Trophoblast cell (in vitro differentiated cells and primary cell): ENCODE measurements at regions not wholly inside any gene's neighbourhood (a gene's known extent, or its start where the extent isn't known, plus 50 kb on each side); places are given as distances from the start of the nearest gene placed in this dataset.

Experiments used
- DNase-seq, 2 donors: peaks; one replicate each; pipeline ENCODE4 v3.0.0-alpha.2; 2016
- H2AFZ ChIP-seq: 2 replicates; pipeline ENCODE4 v1.6.1; 2013; ENCODE audit warnings: low read length, moderate library complexity, mild to moderate bottlenecking; ENCODE audit not compliant: insufficient read depth, poor library complexity
- H2AK5ac ChIP-seq: 2 replicates; pipeline ENCODE4 v1.6.1; 2013; ENCODE audit warnings: mild to moderate bottlenecking, low read length
- H2BK120ac ChIP-seq: 2 replicates; pipeline ENCODE4 v1.6.1; 2013; ENCODE audit warnings: low read length, mild to moderate bottlenecking, moderate library complexity; ENCODE audit not compliant: insufficient read depth, poor library complexity
- H2BK12ac ChIP-seq: 2 replicates; pipeline ENCODE4 v1.6.1; 2013; ENCODE audit warnings: mild to moderate bottlenecking, low read length, moderate library complexity
- H2BK5ac ChIP-seq: 2 replicates; pipeline ENCODE4 v1.6.1; 2013; ENCODE audit warnings: low read length, low read depth, moderate library complexity, mild to moderate bottlenecking; ENCODE audit not compliant: poor library complexity
- H3K14ac ChIP-seq: 2 replicates; pipeline ENCODE4 v1.6.1; 2013; ENCODE audit warnings: mild to moderate bottlenecking, low read length
- H3K18ac ChIP-seq: 2 replicates; pipeline ENCODE4 v1.6.1; 2013; ENCODE audit warnings: mild to moderate bottlenecking, low read length
- H3K23ac ChIP-seq: 2 replicates; pipeline ENCODE4 v1.6.1; 2013; ENCODE audit warnings: low read length
- H3K27ac ChIP-seq: 2 replicates; pipeline ENCODE4 v1.5.1; 2013; ENCODE audit warnings: low read depth, mild to moderate bottlenecking, inconsistent platforms, low read length, moderate library complexity
- H3K27me3 ChIP-seq: 2 replicates; pipeline ENCODE4 v1.6.1; 2013; ENCODE audit warnings: inconsistent platforms, mild to moderate bottlenecking, low read length, moderate library complexity; ENCODE audit not compliant: insufficient read depth
- H3K36me3 ChIP-seq, 2 experiments: 1 replicate in 1 of 2; 2 replicates in 1 of 2; pipeline ENCODE4 v1.6.1; 2013; ENCODE audit warnings: low read length in 2 of 2, mild to moderate bottlenecking in 2 of 2, moderate library complexity in 1 of 2; ENCODE audit not compliant: insufficient read depth in 2 of 2, control insufficient read depth in 1 of 2
- H3K4ac ChIP-seq: 2 replicates; pipeline ENCODE4 v1.6.1; 2013; ENCODE audit warnings: low read depth, mild to moderate bottlenecking, low read length, moderate library complexity
- H3K4me1 ChIP-seq, 2 experiments: 1 replicate in 1 of 2; 2 replicates in 1 of 2; pipeline ENCODE4 v1.6.1; 2013; ENCODE audit warnings: low read length in 2 of 2, mild to moderate bottlenecking in 2 of 2, moderate library complexity in 1 of 2; ENCODE audit not compliant: insufficient read depth in 2 of 2, control insufficient read depth in 1 of 2
- H3K4me2 ChIP-seq: 2 replicates; pipeline ENCODE4 v1.6.1; 2013; ENCODE audit warnings: inconsistent platforms, mild to moderate bottlenecking, low read length, moderate library complexity
- H3K4me3 ChIP-seq: 2 replicates; pipeline ENCODE4 v1.5.1; 2013; ENCODE audit warnings: mild to moderate bottlenecking, low read depth, low read length, inconsistent platforms
- H3K79me1 ChIP-seq: one replicate; pipeline ENCODE4 v1.6.1; 2013; ENCODE audit warnings: low read length
- H3K79me2 ChIP-seq: 2 replicates; pipeline ENCODE4 v1.6.1; 2013; ENCODE audit warnings: low read length, mild to moderate bottlenecking; ENCODE audit not compliant: control insufficient read depth, insufficient read depth, poor library complexity
- H3K9ac ChIP-seq: 2 replicates; pipeline ENCODE4 v1.6.1; 2013; ENCODE audit warnings: mild to moderate bottlenecking, low read length
- H3K9me3 ChIP-seq: 2 replicates; pipeline ENCODE4 v1.6.1; 2013; ENCODE audit warnings: low read depth, mild to moderate bottlenecking, control low read depth, inconsistent platforms, low read length; ENCODE audit not compliant: insufficient read depth
- H4K12ac ChIP-seq: 2 replicates; pipeline ENCODE4 v1.6.1; 2013; ENCODE audit warnings: low read depth, mild to moderate bottlenecking, low read length, moderate library complexity
- H4K8ac ChIP-seq: 2 replicates; pipeline ENCODE4 v1.6.1; 2013; ENCODE audit warnings: low read depth, mild to moderate bottlenecking, low read length, moderate library complexity
- H4K91ac ChIP-seq: one replicate; pipeline ENCODE4 v1.6.1; 2013; ENCODE audit warnings: low read depth, mild to moderate bottlenecking, low read length, moderate library complexity
- WGBS: extraction: QIAGEN DNeasy Blood & Tissue Kit; methylation state at CpG from one replicate; pipeline ENCODE4 v1.1.7; 2013; ENCODE audit warnings: missing lambda C conversion rate; ENCODE audit not compliant: insufficient read length, insufficient coverage; ENCODE audit errors: extremely low coverage; 5-methylcytosine and 5-hydroxymethylcytosine counted together

- Histone ChIP-seq H3K79me1 (no peaks in the 10 kb centered on the region), H3K18ac (no peak overlapping the region), H3K14ac (no peak overlapping the region), H3K4me2 (no peak overlapping the region), H4K91ac (no peak overlapping the region), H3K27ac (no peak overlapping the region), H2AK5ac (no peak overlapping the region), H3K4ac (no peak overlapping the region), H3K4me3 (no peak overlapping the region), H3K4me1 (no peaks in the 10 kb centered on the region), H4K8ac (no peak overlapping the region), H4K12ac (no peak overlapping the region), H3K9me3 (peaks cover 5% of the 10 kb centered on the region), H3K23ac (no peak overlapping the region), H2AFZ (no peak overlapping the region), H2BK12ac (no peak overlapping the region), H3K36me3 (no peaks in the 10 kb centered on the region), H3K79me2 (no peaks in the 10 kb centered on the region), H3K27me3 (no peaks in the 10 kb centered on the region), H2BK120ac (no peak overlapping the region), H2BK5ac (no peak overlapping the region), H3K9ac (no peak overlapping the region)
- DNase-seq, result no peak
- no CpG with 5 or more reads among the region's 18 CpGs for WGBS
Measured at GRCh38 chr5:3510642-3511417, 84.8 kb upstream of the IRX1 start.

GRCh38 chr5:3509290-3509689 lies 86.3 kb upstream of the IRX1 start:
- H4K91ac ChIP-seq, result no peak overlapping the region
- H3K4ac ChIP-seq, result no peak overlapping the region
- H3K79me1 ChIP-seq, result no peaks in the 10 kb centered on the region
- H3K14ac ChIP-seq, result no peak overlapping the region
- H3K79me2 ChIP-seq, result no peaks in the 10 kb centered on the region
- H3K18ac ChIP-seq, result no peak overlapping the region
- no peaks in the 10 kb centered on the region for H3K36me3 ChIP-seq
- H3K9ac ChIP-seq, result no peak overlapping the region
- no peak overlapping the region for H3K27ac ChIP-seq
- peaks cover 5% of the 10 kb centered on the region for H3K9me3 ChIP-seq
- no peak for DNase-seq
- H2BK12ac ChIP-seq, result no peak overlapping the region
- H2AK5ac ChIP-seq, result no peak overlapping the region
- no CpG with 5 or more reads among the region's 3 CpGs for WGBS
- H3K27me3 ChIP-seq, result no peaks in the 10 kb centered on the region
- H4K12ac ChIP-seq, result no peak overlapping the region
- H3K4me1 ChIP-seq, result no peaks in the 10 kb centered on the region
- no peak overlapping the region for H3K4me2 ChIP-seq
- no peak overlapping the region for H3K4me3 ChIP-seq
- H2AFZ ChIP-seq, result no peak overlapping the region
- H4K8ac ChIP-seq, result no peak overlapping the region
- no peak overlapping the region for H3K23ac ChIP-seq
- no peak overlapping the region for H2BK5ac ChIP-seq
- no peak overlapping the region for H2BK120ac ChIP-seq

- no peaks in the 10 kb centered on the region for H3K79me1 ChIP-seq
- H2AFZ ChIP-seq, result no peak overlapping the region
- H2AK5ac ChIP-seq, result no peak overlapping the region
- H2BK12ac ChIP-seq, result no peak overlapping the region
- no peak for DNase-seq
- H3K14ac ChIP-seq, result no peak overlapping the region
- no peak overlapping the region for H4K12ac ChIP-seq
- H4K8ac ChIP-seq, result no peak overlapping the region
- H3K4me1 ChIP-seq, result no peaks in the 10 kb centered on the region
- H2BK5ac ChIP-seq, result no peak overlapping the region
- H3K36me3 ChIP-seq, result no peaks in the 10 kb centered on the region
- H3K9ac ChIP-seq, result no peak overlapping the region
- no peak overlapping the region for H3K27ac ChIP-seq
- peaks cover 5% of the 10 kb centered on the region for H3K9me3 ChIP-seq
- H4K91ac ChIP-seq, result no peak overlapping the region
- H3K4me3 ChIP-seq, result no peak overlapping the region
- H3K27me3 ChIP-seq, result no peaks in the 10 kb centered on the region
- no peak overlapping the region for H3K4ac ChIP-seq
- WGBS, result no CpG with 5 or more reads among the region's 3 CpGs
- H2BK120ac ChIP-seq, result no peak overlapping the region
- H3K18ac ChIP-seq, result no peak overlapping the region
- H3K79me2 ChIP-seq, result no peaks in the 10 kb centered on the region
- H3K23ac ChIP-seq, result no peak overlapping the region
- no peak overlapping the region for H3K4me2 ChIP-seq
Measured at GRCh38 chr5:3508395-3508794, 87.2 kb upstream of the IRX1 start.

- Histone ChIP-seq H3K23ac (no peak overlapping the region), H3K18ac (no peak overlapping the region), H4K91ac (no peak overlapping the region), H2AK5ac (no peak overlapping the region), H3K4me3 (no peak overlapping the region), H3K4me2 (no peak overlapping the region), H3K14ac (no peak overlapping the region), H2BK120ac (no peak overlapping the region), H3K27ac (no peak overlapping the region), H3K79me1 (no peaks in the 10 kb centered on the region), H2BK12ac (no peak overlapping the region), H3K9me3 (no peaks in the 10 kb centered on the region), H2AFZ (no peak overlapping the region), H4K12ac (no peak overlapping the region), H4K8ac (no peak overlapping the region), H3K4ac (no peak overlapping the region), H3K9ac (no peak overlapping the region), H3K4me1 (no peaks in the 10 kb centered on the region), H3K79me2 (no peaks in the 10 kb centered on the region), H3K27me3 (no peaks in the 10 kb centered on the region), H2BK5ac (no peak overlapping the region), H3K36me3 (no peaks in the 10 kb centered on the region)
- DNase-seq, result no peak
- no CpG with 5 or more reads among the region's 18 CpGs for WGBS
Measured at GRCh38 chr5:3490957-3491507, 104.6 kb upstream of the IRX1 start.
